Naive thymus-derived CD8-positive, alpha-beta T cell (primary cell): ENCODE measurements at regions not wholly inside any gene's neighbourhood (a gene's known extent, or its start where the extent isn't known, plus 50 kb on each side); places are given as distances from the start of the nearest gene placed in this dataset.
"Not testable (repeated sequence)": the region's sequence is repeated elsewhere in the genome, so short reads cannot be mapped to it uniquely, and the experiment has no call there.

Experiments used
- ATAC-seq, 2 donors: fragments of 150-1000 bp; cut with Tn5 transposase in 1 of 2; sonication (Bioruptor Pico), chemical (Tn5 transposase) in 1 of 2; 1 replicate in 1 of 2; 2 replicates in 1 of 2; pipeline ENCODE4 v1.10.0; 2021; ENCODE audit warnings: mild to moderate bottlenecking in 2 of 2, moderate library complexity in 2 of 2
- POLR2A ChIA-PET: fragments of 350-600 bp; sonication (Branson Sonifier 250); formaldehyde crosslinking; loops from one replicate; lab custom pipeline; 2021; ENCODE audit warnings: antibody characterized with exemption; lab: Charles Lee
- DNase-seq, 10 donors: peaks; one replicate each; pipeline versions ENCODE4 v3.0.0 to v3.0.0-alpha.2; 2020 to 2022
- H3K27ac Mint-ChIP-seq, 10 donors: one replicate each; pipeline ENCODE4 v1.8.0; 2020 to 2022; ENCODE audit warnings: mild to moderate bottlenecking in 10 of 10, mixed read lengths in 10 of 10, moderate library complexity in 4 of 10, inconsistent platforms in 1 of 10
- H3K27me3 Mint-ChIP-seq, 5 donors: one replicate each; pipeline ENCODE4 v1.8.0; 2021 to 2022; ENCODE audit warnings: mixed read lengths in 5 of 5
- H3K36me3 Mint-ChIP-seq, 3 donors: one replicate each; pipeline ENCODE4 v1.8.0; 2020 to 2022; ENCODE audit warnings: mixed read lengths in 3 of 3, mild to moderate bottlenecking in 2 of 3, inconsistent platforms in 1 of 3
- H3K4me1 Mint-ChIP-seq, 4 donors: one replicate each; pipeline ENCODE4 v1.8.0; 2021 to 2022; ENCODE audit warnings: mixed read lengths in 4 of 4
- H3K4me3 Mint-ChIP-seq, 10 donors: one replicate each; pipeline ENCODE4 v1.8.0; 2020 to 2022; ENCODE audit warnings: mild to moderate bottlenecking in 10 of 10, mixed read lengths in 10 of 10, moderate library complexity in 6 of 10, inconsistent platforms in 1 of 10
- H3K9me3 Mint-ChIP-seq, 9 donors: one replicate each; pipeline ENCODE4 v1.8.0; 2020 to 2022; ENCODE audit warnings: mixed read lengths in 9 of 9, mild to moderate bottlenecking in 3 of 9, inconsistent platforms in 1 of 9, moderate library complexity in 1 of 9

DNA sequence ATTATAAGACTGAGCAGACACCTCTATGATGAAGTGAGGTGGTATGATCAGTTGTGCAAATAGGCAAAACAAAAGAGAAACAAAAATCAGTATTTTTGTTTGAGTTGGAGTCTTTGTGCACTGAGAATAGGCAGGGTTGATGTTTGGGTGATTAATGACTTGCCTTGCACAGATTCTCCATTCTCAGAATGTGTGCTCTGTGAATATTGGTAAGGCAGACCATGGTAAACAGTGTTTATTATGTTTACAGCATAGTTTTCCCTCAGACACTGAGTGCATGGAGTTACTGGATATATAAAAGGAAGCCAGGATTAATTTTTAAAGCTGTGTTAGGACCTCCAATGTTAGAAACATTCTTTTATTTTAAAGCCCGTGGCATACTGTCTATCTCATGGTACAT, 240.2 kb upstream of the MAGEB16 start:
- H3K36me3 Mint-ChIP-seq = no peaks in the 10 kb centered on the region

DNA sequence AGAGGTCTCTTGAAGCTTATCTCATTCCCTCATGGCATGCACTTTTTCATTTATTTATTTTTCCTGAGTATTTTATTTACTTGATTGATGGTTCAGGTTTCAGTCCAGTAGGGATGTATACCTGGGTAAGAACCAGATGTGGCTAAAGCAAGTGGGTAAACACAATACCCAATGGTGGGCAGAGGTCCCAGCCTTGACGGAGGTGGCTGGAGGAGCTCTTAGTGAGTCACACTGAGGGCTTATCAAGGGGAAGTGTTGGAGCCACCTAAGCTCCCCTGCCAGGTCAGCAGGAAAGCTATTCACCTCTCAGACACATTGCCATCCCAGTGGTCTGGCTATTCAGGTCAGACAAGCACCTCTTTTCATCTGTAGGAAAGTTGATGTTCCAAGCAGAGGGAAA, 236.2 kb upstream of the MAGEB16 start:
- no peaks in the 10 kb centered on the region for H3K27me3 Mint-ChIP-seq
- peaks cover 0 to 5% (median 0%) of the 10 kb centered on the region in 9 donors for H3K9me3 Mint-ChIP-seq
- H3K4me3 Mint-ChIP-seq = no peak overlapping the region
- H3K27ac Mint-ChIP-seq = no peak overlapping the region
- DNase-seq (no peak), ATAC-seq (no peak)
- POLR2A ChIA-PET = no interaction called here
- no peaks in the 10 kb centered on the region for H3K36me3 Mint-ChIP-seq
- H3K4me1 Mint-ChIP-seq = no peaks in the 10 kb centered on the region

More for the DNA sequence above, 240.2 kb upstream of the MAGEB16 start:
- Mint-ChIP-seq H3K27ac (no peak overlapping the region), H3K4me3 (no peak overlapping the region), H3K9me3 (peaks cover 0 to 5% (median 0%) of the 10 kb centered on the region in 9 donors), H3K27me3 (no peaks in the 10 kb centered on the region), H3K4me1 (no peaks in the 10 kb centered on the region)
- ATAC-seq (no peak), DNase-seq (no peak)
- POLR2A ChIA-PET = no interaction called here

DNA sequence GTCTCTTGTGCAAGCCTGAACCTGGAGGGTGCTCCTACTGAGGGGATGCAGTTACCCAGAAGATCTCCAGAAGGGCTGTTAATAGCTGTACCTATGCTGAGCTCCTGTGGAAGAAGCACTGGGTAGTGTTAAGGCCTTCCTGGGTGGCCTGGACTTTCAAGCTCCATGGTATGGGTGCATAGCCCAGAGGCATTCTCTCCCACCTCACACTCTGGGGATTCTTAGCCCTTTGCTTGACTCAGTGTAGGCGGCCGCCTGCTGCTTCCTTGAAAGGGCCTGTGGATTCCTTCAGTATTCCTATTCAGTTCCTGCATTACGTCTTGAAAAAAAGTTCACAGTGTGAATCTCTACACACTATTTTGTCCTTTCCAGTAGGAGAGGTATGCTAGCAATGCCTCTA, 235.7 kb upstream of the MAGEB16 start:
- ATAC-seq = no peak

DNA sequence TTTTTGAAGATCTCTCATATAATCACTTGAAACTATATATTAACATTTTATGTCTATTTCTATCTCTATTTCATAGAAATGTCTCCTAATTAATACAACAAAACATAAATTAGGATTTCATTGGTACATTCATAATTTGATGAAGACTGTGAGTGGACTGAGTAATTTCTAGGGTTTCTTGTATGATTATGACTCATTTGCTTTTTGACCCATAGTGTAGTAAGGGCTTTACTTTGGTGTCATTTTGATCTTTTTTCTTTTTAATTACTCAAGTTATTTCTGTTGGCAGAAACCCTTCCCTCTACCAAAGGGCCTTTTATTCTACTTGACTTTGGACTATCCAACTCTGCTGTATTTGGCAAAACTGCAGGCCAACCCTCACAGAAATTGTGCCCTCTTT, 207.9 kb upstream of the MAGEB16 start:
- no peak overlapping the region for H3K27ac Mint-ChIP-seq
- POLR2A ChIA-PET = no interaction called here
- ATAC-seq (no peak), DNase-seq (no peak)
- no peak overlapping the region for H3K4me3 Mint-ChIP-seq
- H3K9me3 Mint-ChIP-seq = peaks cover 0 to 5% (median 0%) of the 10 kb centered on the region in 9 donors
- no peaks in the 10 kb centered on the region for H3K4me1 Mint-ChIP-seq
- H3K27me3 Mint-ChIP-seq = no peaks in the 10 kb centered on the region
- no peaks in the 10 kb centered on the region for H3K36me3 Mint-ChIP-seq

More for the DNA sequence above, 235.7 kb upstream of the MAGEB16 start:
- Mint-ChIP-seq H3K4me1 (no peaks in the 10 kb centered on the region), H3K9me3 (peaks cover 0 to 5% (median 0%) of the 10 kb centered on the region in 9 donors), H3K27me3 (no peaks in the 10 kb centered on the region), H3K4me3 (no peak overlapping the region), H3K27ac (no peak overlapping the region), H3K36me3 (no peaks in the 10 kb centered on the region)
- no peak for DNase-seq
- POLR2A ChIA-PET = no interaction called here

DNA sequence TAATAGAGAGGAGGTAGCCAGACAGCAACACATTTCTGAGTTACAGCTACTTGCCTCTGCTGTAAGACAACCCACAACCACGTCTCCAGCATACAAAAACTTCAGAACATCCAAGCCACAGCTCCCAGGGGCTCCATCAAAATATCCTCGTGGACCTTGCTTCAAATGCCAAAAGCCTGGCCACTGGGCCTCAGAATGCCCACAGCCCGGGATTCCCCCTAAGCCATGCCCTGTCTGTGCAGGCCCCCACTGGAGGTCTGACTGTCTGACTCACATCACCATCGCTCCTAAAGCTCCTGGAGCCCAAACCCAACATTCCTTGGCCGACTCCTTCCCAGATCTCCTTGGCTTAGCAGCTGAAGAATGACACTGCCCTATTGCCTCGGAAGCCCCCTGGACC, 186.6 kb upstream of the MAGEB16 start:
- H3K27me3 Mint-ChIP-seq, H3K4me1 Mint-ChIP-seq, H3K27ac Mint-ChIP-seq, H3K36me3 Mint-ChIP-seq, H3K4me3 Mint-ChIP-seq, ATAC-seq, DNase-seq, POLR2A ChIA-PET: not testable (repeated sequence)
- peaks cover 0 to 27% (median 6%) of the 10 kb centered on the region in 9 donors for H3K9me3 Mint-ChIP-seq

DNA sequence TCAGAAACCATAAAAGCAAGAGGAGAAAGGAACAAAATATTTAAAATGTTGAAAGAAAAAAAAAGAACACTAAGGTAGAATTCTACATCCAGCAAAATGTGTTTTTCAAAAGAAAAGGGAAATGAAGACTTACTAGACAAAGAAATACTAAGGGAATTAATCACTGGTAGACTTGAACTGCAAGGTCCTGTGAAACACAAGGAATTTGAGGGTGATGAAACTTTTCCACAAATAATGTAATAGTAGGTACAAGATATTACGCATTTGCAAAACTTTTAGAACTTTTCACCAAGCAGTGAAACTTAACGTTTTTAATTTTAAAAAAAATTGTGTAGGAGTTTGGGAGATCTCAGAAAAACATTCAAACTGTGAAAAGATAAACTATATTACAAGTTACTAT, 180.3 kb upstream of the MAGEB16 start:
- DNase-seq = no peak
- Mint-ChIP-seq H3K27me3 (no peaks in the 10 kb centered on the region), H3K9me3 (peaks cover 0 to 23% (median 2%) of the 10 kb centered on the region in 9 donors), H3K4me1 (no peaks in the 10 kb centered on the region), H3K36me3 (no peaks in the 10 kb centered on the region), H3K4me3 (no peak overlapping the region), H3K27ac (no peak overlapping the region)
- POLR2A ChIA-PET = no interaction called here
- ATAC-seq = no peak

DNA sequence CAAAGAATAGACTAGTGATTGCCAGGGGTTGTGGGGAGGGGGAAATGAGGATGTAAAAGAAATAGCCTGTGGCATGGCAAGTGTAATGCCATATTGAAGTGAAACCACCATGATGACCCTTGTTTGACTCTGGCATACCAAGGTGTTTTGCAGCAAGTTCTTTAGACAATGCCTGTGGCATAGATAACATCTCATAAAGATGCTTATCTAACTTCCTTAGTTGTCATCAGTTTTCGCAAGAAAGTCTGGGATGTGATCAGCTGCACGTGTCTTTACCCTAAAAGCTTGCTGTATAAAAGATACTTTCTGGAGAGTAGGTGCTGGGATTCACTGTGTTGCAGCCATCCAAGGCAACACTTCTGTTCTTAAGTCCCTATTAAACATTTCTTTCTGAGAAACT, 176.1 kb upstream of the MAGEB16 start:
- no peak overlapping the region for H3K4me3 Mint-ChIP-seq
- H3K36me3 Mint-ChIP-seq = peaks cover 0 to 6% (median 0%) of the 10 kb centered on the region in 3 donors
- H3K27ac Mint-ChIP-seq = no peak overlapping the region
- H3K27me3 Mint-ChIP-seq = no peaks in the 10 kb centered on the region
- POLR2A ChIA-PET = no interaction called here
- no peak for DNase-seq
- ATAC-seq = no peak
- no peaks in the 10 kb centered on the region for H3K4me1 Mint-ChIP-seq
- peaks cover 0 to 27% (median 5%) of the 10 kb centered on the region in 9 donors for H3K9me3 Mint-ChIP-seq

DNA sequence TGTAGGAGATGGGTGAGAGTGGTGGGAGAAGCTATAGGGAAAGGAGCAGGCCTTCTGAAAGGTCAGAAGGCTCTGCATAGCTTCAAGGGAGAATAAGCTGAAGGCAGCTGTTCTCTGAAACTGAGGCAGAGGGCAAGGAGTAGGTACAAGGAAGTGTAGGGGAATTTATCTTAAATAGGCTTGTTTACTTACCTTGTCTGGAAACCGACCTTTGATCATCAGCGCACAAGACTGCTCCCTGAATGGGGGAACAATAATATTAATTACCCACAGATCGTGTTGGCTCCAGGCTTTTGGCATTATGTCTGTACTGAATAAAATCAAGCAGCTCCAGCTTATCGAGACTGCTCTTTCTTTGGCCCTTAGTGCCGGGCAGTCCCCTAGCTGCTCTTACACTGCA, 175.5 kb upstream of the MAGEB16 start:
- Mint-ChIP-seq H3K4me3 (no peak overlapping the region), H3K27ac (no peak overlapping the region), H3K36me3 (peaks cover 0 to 6% (median 0%) of the 10 kb centered on the region in 3 donors), H3K27me3 (no peaks in the 10 kb centered on the region), H3K9me3 (peaks cover 0 to 21% (median 5%) of the 10 kb centered on the region in 9 donors), H3K4me1 (no peaks in the 10 kb centered on the region)
- DNase-seq (no peak), ATAC-seq (no peak)
- POLR2A ChIA-PET = no interaction called here

DNA sequence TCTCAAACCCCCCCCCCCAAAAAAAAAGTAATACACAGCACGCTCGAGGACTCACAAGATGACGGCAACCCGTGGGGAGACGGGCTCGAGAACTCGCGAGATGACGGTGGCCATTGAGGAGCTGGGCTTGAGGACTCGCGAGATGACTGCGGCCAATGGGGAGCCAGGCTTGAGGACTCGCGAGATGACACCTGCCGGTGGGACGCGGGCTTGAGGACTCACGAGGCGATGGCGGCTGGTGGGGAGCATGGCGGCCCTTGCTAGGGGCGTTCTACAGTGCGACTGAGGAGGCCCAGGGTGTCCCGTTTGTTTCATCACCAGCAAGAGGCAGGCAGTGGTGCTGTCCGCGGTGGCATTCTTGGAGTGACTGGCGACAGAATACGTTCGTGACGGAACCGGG, 172.4 kb upstream of the MAGEB16 start:
- H3K4me1 Mint-ChIP-seq = no peaks in the 10 kb centered on the region
- DNase-seq (peak in 1 of 10 donors; percentile 1), ATAC-seq (no peak)
- no peak overlapping the region for H3K4me3 Mint-ChIP-seq
- POLR2A ChIA-PET = no interaction called here
- H3K9me3 Mint-ChIP-seq = peaks cover 0 to 26% (median 5%) of the 10 kb centered on the region in 9 donors
- no peak overlapping the region for H3K27ac Mint-ChIP-seq
- no peaks in the 10 kb centered on the region for H3K27me3 Mint-ChIP-seq
- H3K36me3 Mint-ChIP-seq = peaks cover 0 to 6% (median 0%) of the 10 kb centered on the region in 3 donors

DNA sequence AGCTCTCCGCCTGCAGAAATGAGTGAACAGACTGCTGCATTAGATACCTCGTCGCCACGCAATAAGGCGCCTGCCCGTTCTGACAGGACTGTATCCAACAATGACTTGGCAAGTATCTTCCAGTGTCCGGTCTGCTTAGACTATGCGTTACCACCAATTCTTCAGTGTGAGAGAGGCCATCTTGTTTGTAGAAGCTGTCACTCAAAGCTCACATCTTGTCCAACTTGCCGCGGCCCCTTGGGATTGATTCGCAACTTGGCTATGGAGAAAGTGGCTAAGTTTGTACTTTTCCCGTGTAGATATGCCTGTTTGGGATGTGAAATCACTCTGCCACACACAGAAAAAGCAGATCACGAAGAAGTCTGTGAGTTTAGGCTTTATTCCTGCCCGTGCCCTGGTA, 172.0 kb upstream of the MAGEB16 start:
- H3K4me3 Mint-ChIP-seq = no peak overlapping the region
- H3K9me3 Mint-ChIP-seq = peaks cover 0 to 26% (median 5%) of the 10 kb centered on the region in 9 donors
- ATAC-seq = no peak
- no peak for DNase-seq
- no peak overlapping the region for H3K27ac Mint-ChIP-seq
- H3K4me1 Mint-ChIP-seq = no peaks in the 10 kb centered on the region
- no peaks in the 10 kb centered on the region for H3K27me3 Mint-ChIP-seq
- POLR2A ChIA-PET = no interaction called here
- H3K36me3 Mint-ChIP-seq = peaks cover 0 to 6% (median 0%) of the 10 kb centered on the region in 3 donors

DNA sequence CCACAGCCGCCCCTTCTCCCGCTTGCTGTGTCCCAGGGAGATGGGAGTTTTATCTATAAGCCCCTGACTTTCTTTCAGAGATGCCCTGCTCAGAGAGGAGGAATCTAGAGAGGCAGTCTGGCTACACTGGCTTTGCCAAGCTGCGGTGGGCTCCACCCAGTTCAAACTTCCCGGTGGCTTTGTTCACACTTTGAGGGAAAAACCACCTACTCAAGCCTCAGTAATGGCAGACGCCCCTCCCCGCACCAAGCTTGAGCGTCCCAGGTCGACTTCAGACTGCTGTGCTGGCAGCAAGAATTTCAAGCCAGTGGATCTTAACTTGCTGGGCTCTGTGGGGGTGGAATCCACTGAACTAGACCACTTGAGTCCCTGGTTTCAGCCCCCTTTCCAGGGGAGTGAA, 162.2 kb upstream of the MAGEB16 start:
- H3K27me3 Mint-ChIP-seq, POLR2A ChIA-PET, DNase-seq, H3K4me3 Mint-ChIP-seq, ATAC-seq, H3K27ac Mint-ChIP-seq, H3K4me1 Mint-ChIP-seq: not testable (repeated sequence)
- Mint-ChIP-seq H3K9me3 (peaks cover 0 to 21% (median 6%) of the 10 kb centered on the region in 9 donors), H3K36me3 (peaks cover 0 to 15% (median 0%) of the 10 kb centered on the region in 3 donors)

DNA sequence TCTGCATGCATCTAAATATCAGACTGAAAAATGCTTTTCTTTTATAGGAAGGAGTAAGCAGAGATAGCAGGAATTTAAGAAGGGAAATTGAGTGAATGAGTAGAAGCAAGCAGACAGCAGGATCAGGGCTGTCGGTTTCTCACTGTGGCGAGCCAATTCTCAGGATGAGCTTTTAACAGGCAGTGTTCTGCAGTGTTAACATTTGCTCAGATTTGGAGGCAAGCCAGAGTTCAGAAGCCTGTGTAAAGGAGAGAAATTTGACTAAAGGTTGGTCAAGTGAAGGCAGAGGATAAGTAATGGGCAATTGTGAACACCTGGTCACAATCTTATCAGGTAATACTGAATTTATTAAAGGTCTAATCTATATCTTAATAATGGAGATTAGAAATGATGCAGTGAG, 133.3 kb upstream of the MAGEB16 start:
- Mint-ChIP-seq H3K4me3 (no peak overlapping the region), H3K27me3 (no peaks in the 10 kb centered on the region), H3K4me1 (no peaks in the 10 kb centered on the region), H3K27ac (no peak overlapping the region), H3K36me3 (no peaks in the 10 kb centered on the region), H3K9me3 (peaks cover 0 to 2% (median 0%) of the 10 kb centered on the region in 9 donors)
- DNase-seq (no peak), ATAC-seq (no peak)
- POLR2A ChIA-PET = no interaction called here

DNA sequence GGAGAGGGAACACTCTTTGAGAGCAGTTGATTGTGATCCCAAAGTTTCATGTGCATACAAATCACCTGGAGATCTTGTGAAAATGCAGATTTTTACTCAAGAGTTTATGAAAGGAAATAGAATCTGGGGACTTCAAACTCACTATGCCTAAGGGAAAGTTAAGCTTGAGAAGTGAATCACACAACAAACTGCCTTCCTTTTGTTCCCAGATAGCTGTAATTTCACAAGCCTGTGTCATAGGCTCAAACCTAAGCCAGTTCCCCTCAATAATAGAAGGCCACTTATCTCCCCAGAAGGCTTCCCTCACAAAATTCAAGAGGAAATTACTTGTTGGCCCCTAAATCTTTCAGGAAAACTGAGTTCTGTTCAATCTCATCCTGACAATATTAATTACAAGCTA, 132.8 kb upstream of the MAGEB16 start:
- peaks cover 0 to 2% (median 0%) of the 10 kb centered on the region in 9 donors for H3K9me3 Mint-ChIP-seq
- H3K27me3 Mint-ChIP-seq = no peaks in the 10 kb centered on the region
- ATAC-seq (no peak), DNase-seq (no peak)
- no peak overlapping the region for H3K27ac Mint-ChIP-seq
- H3K4me3 Mint-ChIP-seq = no peak overlapping the region
- POLR2A ChIA-PET = no interaction called here
- no peaks in the 10 kb centered on the region for H3K36me3 Mint-ChIP-seq
- no peaks in the 10 kb centered on the region for H3K4me1 Mint-ChIP-seq

DNA sequence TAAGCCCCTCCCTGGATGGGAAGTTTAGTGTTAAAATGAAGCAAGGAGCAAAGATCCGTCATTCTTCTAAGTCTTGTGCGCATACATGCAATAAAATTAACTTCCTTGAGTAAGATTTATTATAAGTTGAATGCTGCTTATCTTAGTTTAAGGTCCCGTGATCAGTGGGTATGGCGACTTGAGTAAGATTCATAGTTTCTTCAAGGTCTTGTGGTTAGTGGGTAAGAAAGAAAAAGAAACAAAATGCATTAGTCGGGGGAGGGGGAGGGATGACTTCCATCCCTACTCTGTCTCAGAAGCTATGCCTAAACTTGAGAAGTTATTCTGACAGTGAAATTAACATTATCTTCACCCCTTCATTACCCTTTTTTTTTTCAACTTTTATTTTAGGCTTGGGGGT, 127.3 kb upstream of the MAGEB16 start:
- H3K27ac Mint-ChIP-seq = no peak overlapping the region
- H3K9me3 Mint-ChIP-seq = peaks cover 0 to 9% (median 3%) of the 10 kb centered on the region in 9 donors
- H3K36me3 Mint-ChIP-seq = no peaks in the 10 kb centered on the region
- no peaks in the 10 kb centered on the region for H3K4me1 Mint-ChIP-seq
- no peak overlapping the region for H3K4me3 Mint-ChIP-seq
- ATAC-seq (no peak), DNase-seq (no peak)
- H3K27me3 Mint-ChIP-seq = no peaks in the 10 kb centered on the region
- POLR2A ChIA-PET = no interaction called here
